ENCODE measurements at regions not wholly inside any gene's neighbourhood (a gene's known extent, or its start where the extent isn't known, plus 50 kb on each side); places are given as distances from the start of the nearest gene placed in this dataset.

DNA sequence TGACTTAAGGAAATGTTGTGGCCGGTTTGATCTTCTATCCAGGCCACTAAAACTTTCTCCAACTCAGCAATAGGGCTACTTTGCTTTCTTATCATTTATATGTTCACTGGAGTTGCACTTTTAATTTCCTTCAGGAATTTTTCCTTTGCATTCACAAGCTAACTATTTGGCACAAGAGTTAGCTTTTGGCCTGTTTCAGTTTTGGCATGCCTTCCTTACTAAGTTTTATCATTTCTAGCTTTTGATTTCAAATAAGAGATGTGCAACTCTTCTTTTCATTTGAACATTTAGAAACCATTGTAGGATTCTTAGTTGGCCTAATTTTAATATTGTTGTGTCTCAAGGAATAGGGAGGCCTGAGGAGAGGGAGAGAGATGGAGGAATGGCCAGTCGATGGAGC lies 79.8 kb upstream of the TLL1 start:
- TF ChIP-seq RAD21 (conservative IDR thresholded peaks at IDR 0.05) (no peak), EP300 (conservative IDR thresholded peaks at IDR 0.05; ENCODE audit: poor library complexity, severe bottlenecking) (no peak), EZH2 (IDR thresholded peaks at IDR 0.05; ENCODE audit: borderline replicate concordance, insufficient read depth, low read length, poor library complexity, severe bottlenecking) (no peak), POLR2AphosphoS5 (IDR thresholded peaks at IDR 0.05) (no peak), TAF1 (IDR thresholded peaks at IDR 0.05; ENCODE audit: low read depth) (no peak), SMC3 (conservative IDR thresholded peaks at IDR 0.05; ENCODE audit: poor library complexity) (no peak)
- TF ChIP-seq, protein P1, sequence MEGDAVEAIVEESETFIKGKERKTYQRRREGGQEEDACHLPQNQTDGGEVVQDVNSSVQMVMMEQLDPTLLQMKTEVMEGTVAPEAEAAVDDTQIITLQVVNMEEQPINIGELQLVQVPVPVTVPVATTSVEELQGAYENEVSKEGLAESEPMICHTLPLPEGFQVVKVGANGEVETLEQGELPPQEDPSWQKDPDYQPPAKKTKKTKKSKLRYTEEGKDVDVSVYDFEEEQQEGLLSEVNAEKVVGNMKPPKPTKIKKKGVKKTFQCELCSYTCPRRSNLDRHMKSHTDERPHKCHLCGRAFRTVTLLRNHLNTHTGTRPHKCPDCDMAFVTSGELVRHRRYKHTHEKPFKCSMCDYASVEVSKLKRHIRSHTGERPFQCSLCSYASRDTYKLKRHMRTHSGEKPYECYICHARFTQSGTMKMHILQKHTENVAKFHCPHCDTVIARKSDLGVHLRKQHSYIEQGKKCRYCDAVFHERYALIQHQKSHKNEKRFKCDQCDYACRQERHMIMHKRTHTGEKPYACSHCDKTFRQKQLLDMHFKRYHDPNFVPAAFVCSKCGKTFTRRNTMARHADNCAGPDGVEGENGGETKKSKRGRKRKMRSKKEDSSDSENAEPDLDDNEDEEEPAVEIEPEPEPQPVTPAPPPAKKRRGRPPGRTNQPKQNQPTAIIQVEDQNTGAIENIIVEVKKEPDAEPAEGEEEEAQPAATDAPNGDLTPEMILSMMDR (IDR thresholded peaks at IDR 0.05; ENCODE audit: poor library complexity, severe bottlenecking) = no peak
- TF ChIP-seq, protein P2, sequence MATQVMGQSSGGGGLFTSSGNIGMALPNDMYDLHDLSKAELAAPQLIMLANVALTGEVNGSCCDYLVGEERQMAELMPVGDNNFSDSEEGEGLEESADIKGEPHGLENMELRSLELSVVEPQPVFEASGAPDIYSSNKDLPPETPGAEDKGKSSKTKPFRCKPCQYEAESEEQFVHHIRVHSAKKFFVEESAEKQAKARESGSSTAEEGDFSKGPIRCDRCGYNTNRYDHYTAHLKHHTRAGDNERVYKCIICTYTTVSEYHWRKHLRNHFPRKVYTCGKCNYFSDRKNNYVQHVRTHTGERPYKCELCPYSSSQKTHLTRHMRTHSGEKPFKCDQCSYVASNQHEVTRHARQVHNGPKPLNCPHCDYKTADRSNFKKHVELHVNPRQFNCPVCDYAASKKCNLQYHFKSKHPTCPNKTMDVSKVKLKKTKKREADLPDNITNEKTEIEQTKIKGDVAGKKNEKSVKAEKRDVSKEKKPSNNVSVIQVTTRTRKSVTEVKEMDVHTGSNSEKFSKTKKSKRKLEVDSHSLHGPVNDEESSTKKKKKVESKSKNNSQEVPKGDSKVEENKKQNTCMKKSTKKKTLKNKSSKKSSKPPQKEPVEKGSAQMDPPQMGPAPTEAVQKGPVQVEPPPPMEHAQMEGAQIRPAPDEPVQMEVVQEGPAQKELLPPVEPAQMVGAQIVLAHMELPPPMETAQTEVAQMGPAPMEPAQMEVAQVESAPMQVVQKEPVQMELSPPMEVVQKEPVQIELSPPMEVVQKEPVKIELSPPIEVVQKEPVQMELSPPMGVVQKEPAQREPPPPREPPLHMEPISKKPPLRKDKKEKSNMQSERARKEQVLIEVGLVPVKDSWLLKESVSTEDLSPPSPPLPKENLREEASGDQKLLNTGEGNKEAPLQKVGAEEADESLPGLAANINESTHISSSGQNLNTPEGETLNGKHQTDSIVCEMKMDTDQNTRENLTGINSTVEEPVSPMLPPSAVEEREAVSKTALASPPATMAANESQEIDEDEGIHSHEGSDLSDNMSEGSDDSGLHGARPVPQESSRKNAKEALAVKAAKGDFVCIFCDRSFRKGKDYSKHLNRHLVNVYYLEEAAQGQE (IDR thresholded peaks at IDR 0.05; ENCODE audit: borderline replicate concordance) = no peak
